ENCODE measurements at regions not wholly inside any gene's neighbourhood (a gene's known extent, or its start where the extent isn't known, plus 50 kb on each side); places are given as distances from the start of the nearest gene placed in this dataset.

GRCh38 chr5:133827830-133828229, 140.6 kb downstream of the C5orf15 start:
- no peak for DNase-seq

GRCh38 chr5:133827011-133827410, 141.4 kb downstream of the C5orf15 start:
- no peak for DNase-seq

GRCh38 chr5:133825631-133826289, 142.7 kb downstream of the C5orf15 start:
- DNase-seq = peak; percentile 35 to 62

- no peak for DNase-seq
Measured at GRCh38 chr5:133824661-133825254, 143.7 kb downstream of the C5orf15 start.

GRCh38 chr5:133821889-133822288, 146.5 kb downstream of the C5orf15 start:
- DNase-seq = no peak

GRCh38 chr5:133821311-133821741, 147.1 kb downstream of the C5orf15 start:
- no peak for DNase-seq

GRCh38 chr5:133820507-133820906, 147.9 kb downstream of the C5orf15 start:
- DNase-seq = no peak

GRCh38 chr5:133819977-133820471, 148.4 kb downstream of the C5orf15 start:
- no peak for DNase-seq

GRCh38 chr5:133818869-133819600, 149.4 kb downstream of the C5orf15 start:
- DNase-seq = no peak

- no peak for DNase-seq
Measured at GRCh38 chr5:133818031-133818431, 150.4 kb downstream of the C5orf15 start.

GRCh38 chr5:133817456-133817855, 151.0 kb downstream of the C5orf15 start:
- no peak for DNase-seq

GRCh38 chr5:133816791-133817190, 151.6 kb downstream of the C5orf15 start:
- no peak for DNase-seq

GRCh38 chr5:133814152-133814551, 154.3 kb downstream of the C5orf15 start:
- DNase-seq = no peak

- DNase-seq = no peak
Measured at GRCh38 chr5:133811168-133811567, 157.3 kb downstream of the C5orf15 start.

- DNase-seq = no peak
Measured at GRCh38 chr5:133809801-133810200, 158.6 kb downstream of the C5orf15 start.

GRCh38 chr5:133807348-133807747, 161.1 kb downstream of the C5orf15 start:
- no peak for DNase-seq

- no peak for DNase-seq
Measured at GRCh38 chr5:133806847-133807246, 161.6 kb downstream of the C5orf15 start.

- no peak for DNase-seq
Measured at GRCh38 chr5:133801955-133802751, 166.3 kb downstream of the C5orf15 start.

GRCh38 chr5:133801431-133801830, 167.0 kb downstream of the C5orf15 start:
- no peak for DNase-seq

GRCh38 chr5:133799571-133800237, 168.7 kb downstream of the C5orf15 start:
- no peak for DNase-seq

- no peak for DNase-seq
Measured at GRCh38 chr5:133797167-133797566, 171.3 kb downstream of the C5orf15 start.

GRCh38 chr5:133796186-133796585, 172.2 kb downstream of the C5orf15 start:
- DNase-seq = no peak
